ENCODE measurements at regions not wholly inside any gene's neighbourhood (a gene's known extent, or its start where the extent isn't known, plus 50 kb on each side); places are given as distances from the start of the nearest gene placed in this dataset.

- DNase-seq (ENCODE audit: low spot score) (no peak), ATAC-seq (no peak)
- peaks cover 6% of the 10 kb centered on the region; the same call in 1 of the 2 replicates for H3K27me3 Mint-ChIP-seq (ENCODE audit: low read depth)
- POLR2A ChIA-PET = no interaction called here
- H3K4me1 Mint-ChIP-seq = peaks cover 4% of the 10 kb centered on the region
- H3K27ac Mint-ChIP-seq = no peak overlapping the region
- no peak overlapping the region for H3K4me3 Mint-ChIP-seq
- peaks cover 19% of the 10 kb centered on the region for H3K9me3 Mint-ChIP-seq
- peaks cover 8% of the 10 kb centered on the region for H3K36me3 Mint-ChIP-seq
- TF ChIP-seq, protein P1, sequence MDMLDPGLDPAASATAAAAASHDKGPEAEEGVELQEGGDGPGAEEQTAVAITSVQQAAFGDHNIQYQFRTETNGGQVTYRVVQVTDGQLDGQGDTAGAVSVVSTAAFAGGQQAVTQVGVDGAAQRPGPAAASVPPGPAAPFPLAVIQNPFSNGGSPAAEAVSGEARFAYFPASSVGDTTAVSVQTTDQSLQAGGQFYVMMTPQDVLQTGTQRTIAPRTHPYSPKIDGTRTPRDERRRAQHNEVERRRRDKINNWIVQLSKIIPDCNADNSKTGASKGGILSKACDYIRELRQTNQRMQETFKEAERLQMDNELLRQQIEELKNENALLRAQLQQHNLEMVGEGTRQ (CRISPR knock-in tag; IDR thresholded peaks at IDR 0.05) = no peak
- TF ChIP-seq EMX1 (CRISPR knock-in tag; IDR thresholded peaks at IDR 0.05) (no peak), SP1 (CRISPR knock-in tag; conservative IDR thresholded peaks at IDR 0.05) (no peak), ZBTB43 (CRISPR knock-in tag; IDR thresholded peaks at IDR 0.05) (no peak), ATF1 (CRISPR knock-in tag; IDR thresholded peaks at IDR 0.05) (no peak), ZNF219 (CRISPR knock-in tag; IDR thresholded peaks at IDR 0.05; ENCODE audit: borderline replicate concordance) (no peak), CREB1 (CRISPR knock-in tag; IDR thresholded peaks at IDR 0.05) (no peak), GABPB1 (CRISPR knock-in tag; IDR thresholded peaks at IDR 0.05) (no peak), NR1H2 (CRISPR knock-in tag; IDR thresholded peaks at IDR 0.05) (no peak), TP53 (CRISPR knock-in tag; IDR thresholded peaks at IDR 0.05) (no peak), KAT7 (CRISPR knock-in tag; IDR thresholded peaks at IDR 0.05; ENCODE audit: borderline replicate concordance) (no peak), ZNF423 (CRISPR knock-in tag; IDR thresholded peaks at IDR 0.05) (no peak), MXD4 (CRISPR knock-in tag; IDR thresholded peaks at IDR 0.05; ENCODE audit: borderline replicate concordance) (no peak), ETV6 (CRISPR knock-in tag; IDR thresholded peaks at IDR 0.05) (no peak), USF1 (CRISPR knock-in tag; IDR thresholded peaks at IDR 0.05) (no peak), SOX15 (CRISPR knock-in tag; IDR thresholded peaks at IDR 0.05) (no peak), FOXJ3 (CRISPR knock-in tag; IDR thresholded peaks at IDR 0.05; ENCODE audit: borderline replicate concordance) (no peak)
- TF ChIP-seq, protein P2, sequence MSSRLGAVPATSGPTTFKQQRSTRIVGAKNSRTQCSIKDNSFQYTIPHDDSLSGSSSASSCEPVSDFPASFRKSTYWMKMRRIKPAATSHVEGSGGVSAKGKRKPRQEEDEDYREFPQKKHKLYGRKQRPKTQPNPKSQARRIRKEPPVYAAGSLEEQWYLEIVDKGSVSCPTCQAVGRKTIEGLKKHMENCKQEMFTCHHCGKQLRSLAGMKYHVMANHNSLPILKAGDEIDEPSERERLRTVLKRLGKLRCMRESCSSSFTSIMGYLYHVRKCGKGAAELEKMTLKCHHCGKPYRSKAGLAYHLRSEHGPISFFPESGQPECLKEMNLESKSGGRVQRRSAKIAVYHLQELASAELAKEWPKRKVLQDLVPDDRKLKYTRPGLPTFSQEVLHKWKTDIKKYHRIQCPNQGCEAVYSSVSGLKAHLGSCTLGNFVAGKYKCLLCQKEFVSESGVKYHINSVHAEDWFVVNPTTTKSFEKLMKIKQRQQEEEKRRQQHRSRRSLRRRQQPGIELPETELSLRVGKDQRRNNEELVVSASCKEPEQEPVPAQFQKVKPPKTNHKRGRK (CRISPR knock-in tag; IDR thresholded peaks at IDR 0.05; ENCODE audit: borderline replicate concordance) = no peak
- TF ChIP-seq, protein P3, sequence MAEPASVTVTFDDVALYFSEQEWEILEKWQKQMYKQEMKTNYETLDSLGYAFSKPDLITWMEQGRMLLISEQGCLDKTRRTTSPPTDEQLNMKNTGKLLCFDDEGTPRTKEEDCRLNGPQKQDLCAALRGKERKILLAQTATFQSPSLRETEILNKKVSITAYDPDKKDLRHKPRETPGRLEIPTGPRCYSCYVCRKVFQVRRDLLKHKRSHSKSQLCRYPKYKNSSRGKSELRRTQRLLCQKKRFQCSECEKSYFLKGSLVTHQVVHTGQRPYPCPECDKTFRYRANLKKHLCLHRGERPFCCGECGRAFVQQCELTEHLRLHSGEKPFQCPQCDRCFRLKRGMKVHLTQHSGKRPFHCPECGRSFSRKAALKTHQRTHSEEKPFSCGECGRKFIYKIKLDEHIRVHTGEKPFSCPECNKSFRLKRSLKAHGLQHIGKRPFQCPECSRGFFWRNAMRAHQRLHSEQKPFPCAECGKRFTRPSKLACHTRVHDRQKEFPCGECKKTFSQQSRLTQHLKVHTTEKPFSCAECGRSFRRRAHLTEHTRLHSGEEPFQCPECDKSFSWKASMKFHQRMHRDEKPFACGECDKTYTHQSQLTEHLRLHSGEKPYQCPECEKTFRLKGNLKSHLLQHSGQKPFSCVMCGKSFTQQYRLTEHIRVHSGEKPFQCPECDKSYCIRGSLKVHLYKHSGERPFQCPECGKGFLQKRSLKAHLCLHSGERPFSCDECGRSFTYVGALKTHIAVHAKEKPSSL (CRISPR knock-in tag; conservative IDR thresholded peaks at IDR 0.05) = no peak
- TF ChIP-seq, protein P4, sequence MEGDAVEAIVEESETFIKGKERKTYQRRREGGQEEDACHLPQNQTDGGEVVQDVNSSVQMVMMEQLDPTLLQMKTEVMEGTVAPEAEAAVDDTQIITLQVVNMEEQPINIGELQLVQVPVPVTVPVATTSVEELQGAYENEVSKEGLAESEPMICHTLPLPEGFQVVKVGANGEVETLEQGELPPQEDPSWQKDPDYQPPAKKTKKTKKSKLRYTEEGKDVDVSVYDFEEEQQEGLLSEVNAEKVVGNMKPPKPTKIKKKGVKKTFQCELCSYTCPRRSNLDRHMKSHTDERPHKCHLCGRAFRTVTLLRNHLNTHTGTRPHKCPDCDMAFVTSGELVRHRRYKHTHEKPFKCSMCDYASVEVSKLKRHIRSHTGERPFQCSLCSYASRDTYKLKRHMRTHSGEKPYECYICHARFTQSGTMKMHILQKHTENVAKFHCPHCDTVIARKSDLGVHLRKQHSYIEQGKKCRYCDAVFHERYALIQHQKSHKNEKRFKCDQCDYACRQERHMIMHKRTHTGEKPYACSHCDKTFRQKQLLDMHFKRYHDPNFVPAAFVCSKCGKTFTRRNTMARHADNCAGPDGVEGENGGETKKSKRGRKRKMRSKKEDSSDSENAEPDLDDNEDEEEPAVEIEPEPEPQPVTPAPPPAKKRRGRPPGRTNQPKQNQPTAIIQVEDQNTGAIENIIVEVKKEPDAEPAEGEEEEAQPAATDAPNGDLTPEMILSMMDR (IDR thresholded peaks at IDR 0.05) = no peak
- CTCF ChIA-PET = interaction anchor here (2.1 kb wide), 1 partner anchor 26 kb away, joined by 6 read pairs; no protein-coding TSS in a partner anchor
These were observed 143.4 kb downstream of the ELOVL4 start for GRCh38 chr6:79803917-79804316.
